Osteocyte (in vitro differentiated cells): ENCODE measurements at regions not wholly inside any gene's neighbourhood (a gene's known extent, or its start where the extent isn't known, plus 50 kb on each side); places are given as distances from the start of the nearest gene placed in this dataset.
"Not testable (repeated sequence)": the region's sequence is repeated elsewhere in the genome, so short reads cannot be mapped to it uniquely, and the experiment has no call there.

Experiments used
- DNase-seq: peaks from one replicate; pipeline ENCODE4 v3.0.0; 2021; ENCODE audit warnings: mixed read lengths; ENCODE audit not compliant: unreplicated experiment; ENCODE audit errors: extremely low spot score
- H3K27ac Mint-ChIP-seq: one replicate; pipeline ENCODE4 v1.8.0; 2021; ENCODE audit warnings: mild to moderate bottlenecking, mixed read lengths; ENCODE audit not compliant: unreplicated experiment
- H3K27me3 Mint-ChIP-seq: one replicate; pipeline ENCODE4 v1.8.0; 2021; ENCODE audit warnings: mixed read lengths; ENCODE audit not compliant: unreplicated experiment
- H3K36me3 Mint-ChIP-seq: one replicate; pipeline ENCODE4 v1.8.0; 2021; ENCODE audit warnings: mixed read lengths; ENCODE audit not compliant: unreplicated experiment
- H3K4me1 Mint-ChIP-seq: one replicate; pipeline ENCODE4 v1.8.0; 2021; ENCODE audit warnings: mixed read lengths; ENCODE audit not compliant: unreplicated experiment
- H3K4me3 Mint-ChIP-seq: one replicate; pipeline ENCODE4 v1.8.0; 2021; ENCODE audit warnings: mild to moderate bottlenecking, moderate library complexity, mixed read lengths; ENCODE audit not compliant: unreplicated experiment
- H3K9me3 Mint-ChIP-seq: one replicate; pipeline ENCODE4 v1.8.0; 2021; ENCODE audit warnings: mixed read lengths; ENCODE audit not compliant: unreplicated experiment
- CTCF ChIP-seq: fragments of 200-600 bp; sonication (generic); IDR thresholded peaks from 2 replicates; pipeline ENCODE4 v1.5.0; 2021; ENCODE audit warnings: antibody characterized with exemption, mild to moderate bottlenecking, moderate library complexity

GRCh38 chr6:131486608-131487007 lies 86.4 kb upstream of the ARG1 start:
- no peak overlapping the region for H3K27ac Mint-ChIP-seq
- H3K36me3 Mint-ChIP-seq, result no peaks in the 10 kb centered on the region
- no peaks in the 10 kb centered on the region for H3K4me1 Mint-ChIP-seq
- H3K4me3 Mint-ChIP-seq, result no peak overlapping the region
- no peak for TF ChIP-seq CTCF
- no peak for DNase-seq
- H3K9me3 Mint-ChIP-seq, result no peaks in the 10 kb centered on the region
- peaks cover 9% of the 10 kb centered on the region for H3K27me3 Mint-ChIP-seq

- no peaks in the 10 kb centered on the region for H3K36me3 Mint-ChIP-seq
- no peak for TF ChIP-seq CTCF
- no peak for DNase-seq
- H3K4me1 Mint-ChIP-seq, result no peaks in the 10 kb centered on the region
- H3K27ac Mint-ChIP-seq, result no peak overlapping the region
- no peaks in the 10 kb centered on the region for H3K9me3 Mint-ChIP-seq
- H3K4me3 Mint-ChIP-seq, result no peak overlapping the region
- H3K27me3 Mint-ChIP-seq, result no peaks in the 10 kb centered on the region
These were observed 84.2 kb upstream of the ARG1 start for GRCh38 chr6:131488780-131489179.

GRCh38 chr6:131490441-131490840 lies 82.6 kb upstream of the ARG1 start:
- H3K27ac Mint-ChIP-seq, result no peak overlapping the region
- no peaks in the 10 kb centered on the region for H3K27me3 Mint-ChIP-seq
- H3K36me3 Mint-ChIP-seq, result no peaks in the 10 kb centered on the region
- H3K4me1 Mint-ChIP-seq, result no peaks in the 10 kb centered on the region
- no peaks in the 10 kb centered on the region for H3K9me3 Mint-ChIP-seq
- no peak for DNase-seq
- H3K4me3 Mint-ChIP-seq, result no peak overlapping the region
- TF ChIP-seq CTCF, result no peak

GRCh38 chr6:131492932-131493573 lies 80.0 kb upstream of the ARG1 start:
- H3K36me3 Mint-ChIP-seq, result no peaks in the 10 kb centered on the region
- H3K27me3 Mint-ChIP-seq, result no peaks in the 10 kb centered on the region
- TF ChIP-seq CTCF, result no peak
- DNase-seq, result no peak
- H3K27ac Mint-ChIP-seq, result no peak overlapping the region
- no peaks in the 10 kb centered on the region for H3K9me3 Mint-ChIP-seq
- H3K4me1 Mint-ChIP-seq, result no peaks in the 10 kb centered on the region
- H3K4me3 Mint-ChIP-seq, result no peak overlapping the region

- DNase-seq, H3K4me1 Mint-ChIP-seq, H3K27ac Mint-ChIP-seq, H3K4me3 Mint-ChIP-seq, H3K9me3 Mint-ChIP-seq, H3K27me3 Mint-ChIP-seq, H3K36me3 Mint-ChIP-seq: not testable (repeated sequence)
These were observed 68.6 kb upstream of the ARG1 start for GRCh38 chr6:131504387-131504786.

GRCh38 chr6:131510094-131510493 lies 62.9 kb upstream of the ARG1 start:
- no peak overlapping the region for H3K4me3 Mint-ChIP-seq
- no peaks in the 10 kb centered on the region for H3K4me1 Mint-ChIP-seq
- H3K9me3 Mint-ChIP-seq, result peaks cover 2% of the 10 kb centered on the region
- no peak overlapping the region for H3K27ac Mint-ChIP-seq
- H3K27me3 Mint-ChIP-seq, result peaks cover 3% of the 10 kb centered on the region
- no peak for DNase-seq
- TF ChIP-seq CTCF, result no peak
- no peaks in the 10 kb centered on the region for H3K36me3 Mint-ChIP-seq
